Prostate gland (tissue), 2 donors: ENCODE measurements at regions not wholly inside any gene's neighbourhood (a gene's known extent, or its start where the extent isn't known, plus 50 kb on each side); places are given as distances from the start of the nearest gene placed in this dataset.
"Not testable (repeated sequence)": the region's sequence is repeated elsewhere in the genome, so short reads cannot be mapped to it uniquely, and the experiment has no call there.

Experiments
- DNase-seq: peaks from one replicate; pipeline ENCODE4 v3.0.0-alpha.2; 2019; ENCODE audit warnings: low spot score
- H3K27ac ChIP-seq, 2 donors: fragments of 200-600 bp; sonication (generic); 2 replicates each; pipeline ENCODE4 v1.5.1; 2017 to 2019
- H3K27me3 ChIP-seq: fragments of 200-600 bp; sonication (generic); replicated peaks from 2 replicates; pipeline ENCODE4 v1.5.1; 2019; ENCODE audit not compliant: insufficient read depth
- H3K36me3 ChIP-seq, 2 donors: fragments of 200-600 bp; sonication (generic); 1 replicate in 1 of 2; 2 replicates in 1 of 2; pipeline versions ENCODE4 v1.5.1 to v1.8.1; 2017 to 2019
- H3K4me1 ChIP-seq: fragments of 200-600 bp; sonication (generic); replicated peaks from 2 replicates; pipeline ENCODE4 v1.5.1; 2019
- H3K4me3 ChIP-seq, 2 donors: fragments of 200-600 bp; sonication (generic); 2 replicates each; pipeline ENCODE4 v1.5.1; 2017 to 2019
- H3K9me3 ChIP-seq: fragments of 200-600 bp; sonication (generic); 2 replicates; pipeline ENCODE4 v1.5.1; 2017
- POLR2A ChIP-seq: fragments of 450-650 bp; IDR thresholded peaks from one replicate; pipeline ENCODE4 v1.6.1; 2016; ENCODE audit warnings: antibody characterized with exemption, mild to moderate bottlenecking
- POLR2AphosphoS5 ChIP-seq: sonication (generic); formaldehyde crosslinking; IDR thresholded peaks from one replicate; pipeline ENCODE4 v1.6.1; 2017; ENCODE audit warnings: antibody characterized with exemption
- WGBS: methylation state at CpG from one replicate; pipeline ENCODE4 v1.1.5; 2018; 5-methylcytosine and 5-hydroxymethylcytosine counted together
- intact Hi-C: fragments of 100-400 bp; cut with DNase I; formaldehyde crosslinking; loops from one replicate; pipeline ENCODE4 v1.14.2; 2022
- TF ChIP-seq, protein P1 (sequence below), 4 experiments: fragments of 200-600 bp in 2 of 4; fragments of 450-650 bp in 2 of 4; sonication (generic) in 2 of 4; IDR thresholded peaks; 1 replicate in 3 of 4; 2 replicates in 1 of 4; pipeline ENCODE4 v1.5.1; 2016 to 2019; ENCODE audit warnings: antibody characterized with exemption in 4 of 4, mild to moderate bottlenecking in 2 of 4, moderate library complexity in 2 of 4

- TF ChIP-seq POLR2AphosphoS5 (no peak), POLR2A (no peak)
- TF ChIP-seq, protein P1, sequence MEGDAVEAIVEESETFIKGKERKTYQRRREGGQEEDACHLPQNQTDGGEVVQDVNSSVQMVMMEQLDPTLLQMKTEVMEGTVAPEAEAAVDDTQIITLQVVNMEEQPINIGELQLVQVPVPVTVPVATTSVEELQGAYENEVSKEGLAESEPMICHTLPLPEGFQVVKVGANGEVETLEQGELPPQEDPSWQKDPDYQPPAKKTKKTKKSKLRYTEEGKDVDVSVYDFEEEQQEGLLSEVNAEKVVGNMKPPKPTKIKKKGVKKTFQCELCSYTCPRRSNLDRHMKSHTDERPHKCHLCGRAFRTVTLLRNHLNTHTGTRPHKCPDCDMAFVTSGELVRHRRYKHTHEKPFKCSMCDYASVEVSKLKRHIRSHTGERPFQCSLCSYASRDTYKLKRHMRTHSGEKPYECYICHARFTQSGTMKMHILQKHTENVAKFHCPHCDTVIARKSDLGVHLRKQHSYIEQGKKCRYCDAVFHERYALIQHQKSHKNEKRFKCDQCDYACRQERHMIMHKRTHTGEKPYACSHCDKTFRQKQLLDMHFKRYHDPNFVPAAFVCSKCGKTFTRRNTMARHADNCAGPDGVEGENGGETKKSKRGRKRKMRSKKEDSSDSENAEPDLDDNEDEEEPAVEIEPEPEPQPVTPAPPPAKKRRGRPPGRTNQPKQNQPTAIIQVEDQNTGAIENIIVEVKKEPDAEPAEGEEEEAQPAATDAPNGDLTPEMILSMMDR (IDR thresholded peaks at IDR 0.05), result no peak
- Histone ChIP-seq H3K27me3 (no peaks in the 10 kb centered on the region), H3K36me3 (no peaks in the 10 kb centered on the region), H3K4me1 (peaks cover 3% of the 10 kb centered on the region), H3K27ac (no peak overlapping the region), H3K4me3 (no peak overlapping the region), H3K9me3 (no peaks in the 10 kb centered on the region)
- intact Hi-C loops, result no loop called here
- DNase-seq, result no peak
Observed at GRCh38 chr10:120047926-120048325, 155.4 kb downstream of the SEC23IP start.

DNA sequence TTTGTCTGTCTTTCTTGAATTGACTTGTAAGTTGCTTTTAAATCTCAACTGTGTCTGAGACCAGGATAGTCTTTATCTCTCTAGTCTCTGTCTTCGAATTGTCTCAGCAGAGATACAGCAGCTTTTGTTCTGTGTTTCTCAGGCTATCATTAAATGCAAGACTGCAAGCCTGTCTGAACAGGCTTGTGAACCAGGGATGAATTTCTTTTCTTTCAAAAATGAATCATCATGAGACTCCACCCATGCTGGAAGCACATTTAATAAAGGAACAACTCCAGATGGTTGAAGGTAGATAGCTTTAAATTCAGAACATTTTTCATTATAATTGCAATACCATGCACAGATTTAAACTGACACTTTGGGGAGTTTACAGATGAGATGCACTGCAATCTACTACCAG lies 155.9 kb downstream of the SEC23IP start:
- intact Hi-C loops, result no loop called here
- H3K4me1 ChIP-seq, result peaks cover 3% of the 10 kb centered on the region
- H3K4me3 ChIP-seq, result no peak overlapping the region
- DNase-seq, result no peak
- no peaks in the 10 kb centered on the region for H3K36me3 ChIP-seq
- WGBS, result 11% methylated on average over 1 of the region's 1 CpG
- no peak for TF ChIP-seq POLR2AphosphoS5
- H3K9me3 ChIP-seq, result no peaks in the 10 kb centered on the region
- H3K27me3 ChIP-seq, result no peaks in the 10 kb centered on the region
- no peak overlapping the region for H3K27ac ChIP-seq

- H3K9me3 ChIP-seq, result no peaks in the 10 kb centered on the region
- WGBS, result 61% methylated on average over 6 of the region's 6 CpGs
- H3K27me3 ChIP-seq, result no peaks in the 10 kb centered on the region
- H3K27ac ChIP-seq, result no peak overlapping the region
- TF ChIP-seq POLR2A (no peak), POLR2AphosphoS5 (no peak)
- TF ChIP-seq, protein P1 (IDR thresholded peaks at IDR 0.05), result no peak
- no peak for DNase-seq
- H3K36me3 ChIP-seq, result no peaks in the 10 kb centered on the region
- intact Hi-C loops, result no loop called here
- no peak overlapping the region for H3K4me3 ChIP-seq
- peaks cover 3% of the 10 kb centered on the region for H3K4me1 ChIP-seq
Observed at GRCh38 chr10:120051671-120052070, 159.1 kb downstream of the SEC23IP start.

DNA sequence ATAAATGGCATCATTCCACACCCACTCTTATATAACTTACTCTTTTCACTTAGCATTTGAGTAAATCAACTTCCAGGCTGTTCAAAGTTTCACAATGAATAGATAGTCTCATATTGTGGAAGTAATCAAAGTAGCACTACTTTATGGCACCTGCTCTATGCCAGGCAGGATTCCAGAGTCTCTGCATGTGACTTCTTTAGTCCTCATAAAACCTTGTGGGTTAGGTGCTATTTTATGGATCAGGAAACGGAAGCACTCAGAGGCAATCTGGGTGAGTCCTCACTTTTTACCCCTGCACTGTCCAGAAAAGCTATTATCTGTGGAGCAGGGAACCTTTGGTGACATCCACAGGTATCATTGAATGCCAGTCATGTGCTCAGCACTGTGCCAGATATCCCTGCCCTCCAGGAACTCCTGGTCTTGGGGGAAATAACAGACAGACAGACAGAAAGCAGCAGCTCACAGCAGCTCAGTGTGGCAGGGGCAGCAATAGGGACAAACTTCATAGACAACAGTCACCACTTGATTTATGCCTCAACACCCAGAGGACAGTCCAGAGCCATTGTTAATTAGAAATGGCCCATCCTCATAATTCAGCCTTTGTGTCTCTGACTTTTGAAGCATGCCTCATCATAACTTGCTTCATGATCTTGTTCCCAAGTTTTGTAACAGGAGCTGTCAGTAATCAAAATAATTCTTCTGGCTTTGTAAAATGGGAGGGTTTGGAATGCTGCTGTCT lies 160.6 kb downstream of the SEC23IP start:
- Histone ChIP-seq H3K9me3 (no peaks in the 10 kb centered on the region), H3K4me1 (peaks cover 3% of the 10 kb centered on the region), H3K27me3 (no peaks in the 10 kb centered on the region), H3K36me3 (no peaks in the 10 kb centered on the region), H3K4me3 (no peak overlapping the region), H3K27ac (no peak overlapping the region)
- TF ChIP-seq, protein P1 (IDR thresholded peaks at IDR 0.05), result no peak
- peak; percentile 83 for TF ChIP-seq POLR2AphosphoS5
- intact Hi-C loops, result no loop called here
- WGBS, result 7% methylated on average over 1 of the region's 1 CpG
- DNase-seq, result peak; percentile 70

GRCh38 chr10:120059790-120060189 lies 167.3 kb downstream of the SEC23IP start:
- intact Hi-C loops, H3K36me3 ChIP-seq, DNase-seq, H3K27ac ChIP-seq, H3K4me1 ChIP-seq, H3K9me3 ChIP-seq, H3K4me3 ChIP-seq, H3K27me3 ChIP-seq: not testable (repeated sequence)
- WGBS, result 97% methylated on average over 5 of the region's 5 CpGs

- H3K27ac ChIP-seq, result no peak overlapping the region
- no peaks in the 10 kb centered on the region for H3K4me1 ChIP-seq
- H3K4me3 ChIP-seq, result no peak overlapping the region
- intact Hi-C loops, result no loop called here
- no peak for DNase-seq
- TF ChIP-seq, protein P1 (IDR thresholded peaks at IDR 0.05), result no peak
- TF ChIP-seq POLR2A (no peak), POLR2AphosphoS5 (no peak)
- H3K36me3 ChIP-seq, result no peaks in the 10 kb centered on the region
- 98% methylated on average over 2 of the region's 2 CpGs for WGBS
- H3K27me3 ChIP-seq, result peaks cover 2% of the 10 kb centered on the region
- no peaks in the 10 kb centered on the region for H3K9me3 ChIP-seq
Observed at GRCh38 chr10:120067427-120067826, 174.9 kb downstream of the SEC23IP start.
